Fibroblast of skin of scalp (primary cell): ENCODE measurements at regions not wholly inside any gene's neighbourhood (a gene's known extent, or its start where the extent isn't known, plus 50 kb on each side); places are given as distances from the start of the nearest gene placed in this dataset.

Experiments
- DNase-seq: peaks from one replicate; pipeline ENCODE4 v3.0.0-alpha.2; 2013

DNA sequence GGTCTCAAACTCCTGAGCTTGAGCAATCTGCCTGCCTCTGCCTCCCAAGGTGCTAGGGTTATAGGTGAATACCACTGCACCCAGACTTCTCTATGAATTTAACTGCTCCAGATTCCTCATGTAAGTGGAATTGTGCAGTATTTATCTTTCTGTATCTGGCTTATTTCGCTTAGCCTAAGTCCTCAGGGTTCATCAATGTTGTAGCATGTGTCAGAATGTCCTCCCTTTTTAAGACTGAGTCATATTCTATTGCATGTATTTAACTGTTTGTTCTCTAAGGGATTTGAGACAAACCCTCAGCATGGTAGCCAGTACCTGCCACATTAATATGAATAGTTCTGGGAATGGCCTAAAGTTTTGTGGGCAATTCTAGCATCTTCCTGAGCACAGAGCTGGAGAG lies 53.9 kb upstream of the TUT7 start:
- DNase-seq, result peak; percentile 36

DNA sequence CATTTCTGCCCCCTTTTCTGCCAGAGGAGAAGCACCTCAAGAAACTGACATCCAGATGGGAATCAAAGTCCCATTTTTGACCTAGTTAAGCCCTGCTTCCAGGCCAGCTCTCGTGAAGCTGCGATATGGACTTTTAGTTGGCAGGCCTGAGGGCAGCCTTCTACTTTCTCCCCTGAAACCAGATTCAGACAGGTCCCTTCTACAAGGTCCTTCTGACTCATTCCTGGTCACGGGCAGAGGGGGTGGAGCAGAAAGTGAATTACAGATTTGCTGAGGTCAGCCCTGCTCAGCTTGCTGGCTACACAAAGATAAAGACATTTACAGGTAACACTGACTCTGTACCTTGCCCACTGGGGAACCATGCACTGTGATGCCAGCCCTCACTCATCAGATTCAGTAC lies 52.8 kb upstream of the TUT7 start:
- peak; percentile 28 for DNase-seq

GRCh38 chr9:86406366-86406765 lies 52.2 kb upstream of the TUT7 start:
- peak; percentile 53 for DNase-seq

- peak; percentile 84 for DNase-seq
These were observed 51.7 kb upstream of the TUT7 start for GRCh38 chr9:86405926-86406325.

DNA sequence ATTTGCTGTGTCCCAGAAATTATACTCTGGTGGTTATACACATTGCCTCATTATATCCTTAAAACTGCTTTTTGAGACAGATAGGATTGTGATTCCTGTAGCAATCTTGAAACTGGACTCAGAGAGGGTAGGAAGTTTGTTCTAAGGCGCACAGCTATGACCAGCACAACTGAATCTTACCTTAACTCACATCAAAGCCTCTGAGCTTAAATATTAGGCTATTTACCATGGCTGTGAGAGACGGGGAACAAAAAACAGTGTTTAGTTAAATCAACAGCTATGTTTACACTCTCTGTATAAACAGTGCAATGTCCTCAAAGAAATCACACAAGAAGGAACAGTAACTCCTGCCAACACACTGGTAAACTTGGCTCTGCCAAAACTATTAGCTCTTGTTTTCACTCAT lies 50.9 kb upstream of the TUT7 start:
- no peak for DNase-seq
